ENCODE measurements at regions not wholly inside any gene's neighbourhood (a gene's known extent, or its start where the extent isn't known, plus 50 kb on each side); places are given as distances from the start of the nearest gene placed in this dataset.

GRCh38 chr10:130382031-130382430 is 245.8 kb downstream of the GLRX3 start:
- TF ChIP-seq CTCF (IDR thresholded peaks at IDR 0.05), result no peak
- TF ChIP-seq POLR2A (IDR thresholded peaks at IDR 0.05), result no peak
- Histone ChIP-seq H3K27ac (no peak overlapping the region), H3K4me3 (no peak overlapping the region), H3K27me3 (no peaks in the 10 kb centered on the region), H3K9me3 (no peaks in the 10 kb centered on the region), H3K4me1 (no peaks in the 10 kb centered on the region), H3K36me3 (no peaks in the 10 kb centered on the region)
- intact Hi-C loops (cut with DNase I; ENCODE audit: low total_unique reads), result no loop called here
- DNase-seq, result no peak

GRCh38 chr10:130387936-130388580 is 251.9 kb downstream of the GLRX3 start:
- no peaks in the 10 kb centered on the region for H3K36me3 ChIP-seq
- intact Hi-C loops (cut with DNase I; ENCODE audit: low total_unique reads), result no loop called here
- H3K4me1 ChIP-seq, result no peaks in the 10 kb centered on the region
- H3K27me3 ChIP-seq, result no peaks in the 10 kb centered on the region
- TF ChIP-seq CTCF (IDR thresholded peaks at IDR 0.05), result no peak
- no peak for TF ChIP-seq POLR2A (IDR thresholded peaks at IDR 0.05)
- no peaks in the 10 kb centered on the region for H3K9me3 ChIP-seq
- H3K27ac ChIP-seq, result no peak overlapping the region
- DNase-seq, result no peak
- H3K4me3 ChIP-seq, result no peak overlapping the region

GRCh38 chr10:130388746-130389145 is 252.6 kb downstream of the GLRX3 start:
- Histone ChIP-seq H3K36me3 (no peaks in the 10 kb centered on the region), H3K27me3 (no peaks in the 10 kb centered on the region), H3K4me1 (no peaks in the 10 kb centered on the region), H3K4me3 (no peak overlapping the region), H3K9me3 (no peaks in the 10 kb centered on the region), H3K27ac (no peak overlapping the region)
- no peak for DNase-seq
- TF ChIP-seq POLR2A (IDR thresholded peaks at IDR 0.05) (no peak), CTCF (IDR thresholded peaks at IDR 0.05) (no peak)
- intact Hi-C loops (cut with DNase I; ENCODE audit: low total_unique reads), result no loop called here

- no peak for DNase-seq
- Histone ChIP-seq H3K4me1 (no peaks in the 10 kb centered on the region), H3K27ac (no peak overlapping the region), H3K36me3 (no peaks in the 10 kb centered on the region), H3K9me3 (no peaks in the 10 kb centered on the region), H3K27me3 (no peaks in the 10 kb centered on the region), H3K4me3 (no peak overlapping the region)
- intact Hi-C loops (cut with DNase I; ENCODE audit: low total_unique reads), result no loop called here
- TF ChIP-seq CTCF (IDR thresholded peaks at IDR 0.05) (no peak), POLR2A (IDR thresholded peaks at IDR 0.05) (no peak)
Observed at GRCh38 chr10:130389906-130390305, 253.7 kb downstream of the GLRX3 start.

GRCh38 chr10:130392031-130392430 is 255.8 kb downstream of the GLRX3 start:
- Histone ChIP-seq H3K36me3 (no peaks in the 10 kb centered on the region), H3K4me3 (no peak overlapping the region), H3K9me3 (no peaks in the 10 kb centered on the region), H3K4me1 (no peaks in the 10 kb centered on the region), H3K27ac (no peak overlapping the region), H3K27me3 (no peaks in the 10 kb centered on the region)
- no peak for DNase-seq
- no peak for TF ChIP-seq POLR2A (IDR thresholded peaks at IDR 0.05)
- TF ChIP-seq CTCF (IDR thresholded peaks at IDR 0.05), result no peak
- intact Hi-C loops (cut with DNase I; ENCODE audit: low total_unique reads), result no loop called here
